Esophagus (tissue), 2 donors: ENCODE measurements at regions not wholly inside any gene's neighbourhood (a gene's known extent, or its start where the extent isn't known, plus 50 kb on each side); places are given as distances from the start of the nearest gene placed in this dataset.
"Not testable (repeated sequence)": the region's sequence is repeated elsewhere in the genome, so short reads cannot be mapped to it uniquely, and the experiment has no call there.

Experiments used
- H3K27ac ChIP-seq, 2 donors: one replicate each; pipeline ENCODE4 v1.5.1; 2013; ENCODE audit warnings: low read depth in 2 of 2, mild to moderate bottlenecking in 2 of 2, inconsistent platforms in 1 of 2, low read length in 1 of 2, moderate library complexity in 1 of 2
- H3K27me3 ChIP-seq, 2 donors: one replicate each; pipeline ENCODE4 v1.6.1; 2013; ENCODE audit warnings: low read length in 2 of 2, control low read depth in 1 of 2, mild to moderate bottlenecking in 1 of 2; ENCODE audit not compliant: insufficient read depth in 2 of 2, control insufficient read depth in 1 of 2
- H3K36me3 ChIP-seq, 2 donors: one replicate each; pipeline ENCODE4 v1.6.1; 2013; ENCODE audit warnings: low read length in 1 of 2; ENCODE audit not compliant: control insufficient read depth in 2 of 2, insufficient read depth in 2 of 2
- H3K4me1 ChIP-seq, 2 donors: one replicate each; pipeline ENCODE4 v1.6.1; 2013; ENCODE audit warnings: low read length in 1 of 2; ENCODE audit not compliant: control insufficient read depth in 2 of 2, insufficient read depth in 2 of 2
- H3K4me3 ChIP-seq, 2 donors: one replicate each; pipeline ENCODE4 v1.5.1; 2013; ENCODE audit warnings: low read length in 2 of 2, mild to moderate bottlenecking in 2 of 2, low read depth in 1 of 2, moderate library complexity in 1 of 2
- H3K9me3 ChIP-seq, 2 donors: one replicate each; pipeline ENCODE4 v1.6.1; 2013; ENCODE audit warnings: mild to moderate bottlenecking in 2 of 2, low read depth in 1 of 2, low read length in 1 of 2, moderate library complexity in 1 of 2; ENCODE audit not compliant: control insufficient read depth in 2 of 2, insufficient read depth in 1 of 2
- WGBS, 2 donors: extraction: QIAGEN DNeasy Blood & Tissue Kit; methylation state at CpG; one replicate each; pipeline ENCODE4 v1.1.7; 2013; 5-methylcytosine and 5-hydroxymethylcytosine counted together
- donor health status: healthy with polysubstance abuse.
- donor health status: Bipolar disorder and iron deficiency.

GRCh38 chr5:2862176-2862575 lies 110.7 kb upstream of the IRX2 start:
- H3K4me1 ChIP-seq = not testable (repeated sequence)

GRCh38 chr5:2861605-2862004 lies 110.1 kb upstream of the IRX2 start:
- Histone ChIP-seq H3K4me1 (no peaks in the 10 kb centered on the region), H3K27me3 (no peaks in the 10 kb centered on the region), H3K36me3 (no peaks in the 10 kb centered on the region), H3K4me3 (no peak overlapping the region), H3K27ac (no peak overlapping the region), H3K9me3 (peaks cover 7 to 15% of the 10 kb centered on the region in 2 donors)
- 59 to 61% methylated on average over 7 of the region's 7 CpGs for WGBS, 2 donors

More at GRCh38 chr5:2862176-2862575, 110.7 kb upstream of the IRX2 start:
- H3K9me3 ChIP-seq = peaks cover 7 to 15% of the 10 kb centered on the region in 2 donors
- not testable (repeated sequence) for H3K27ac ChIP-seq, H3K36me3 ChIP-seq, H3K4me3 ChIP-seq, H3K27me3 ChIP-seq
- 93 to 96% methylated on average over 3 of the region's 3 CpGs for WGBS, 2 donors

- Histone ChIP-seq H3K9me3 (peaks cover 2 to 8% of the 10 kb centered on the region in 2 donors), H3K4me3 (no peak overlapping the region), H3K4me1 (no peaks in the 10 kb centered on the region), H3K36me3 (no peaks in the 10 kb centered on the region), H3K27me3 (no peaks in the 10 kb centered on the region), H3K27ac (no peak overlapping the region)
- WGBS, 2 donors = 49 to 56% methylated on average over 10 of the region's 10 CpGs
These were observed 108.6 kb upstream of the IRX2 start for GRCh38 chr5:2860101-2860500.

GRCh38 chr5:2857837-2858236 lies 106.4 kb upstream of the IRX2 start:
- Histone ChIP-seq H3K27me3 (no peaks in the 10 kb centered on the region), H3K27ac (no peak overlapping the region), H3K9me3 (peaks cover 0 to 5% of the 10 kb centered on the region in 2 donors), H3K4me1 (no peaks in the 10 kb centered on the region), H3K4me3 (no peak overlapping the region), H3K36me3 (no peaks in the 10 kb centered on the region)
- 57 to 66% methylated on average over 2 of the region's 2 CpGs for WGBS, 2 donors

GRCh38 chr5:2856206-2856605 lies 104.7 kb upstream of the IRX2 start:
- H3K4me1 ChIP-seq = no peaks in the 10 kb centered on the region
- no peak overlapping the region for H3K4me3 ChIP-seq
- H3K9me3 ChIP-seq = peaks cover 0 to 3% of the 10 kb centered on the region in 2 donors
- no peaks in the 10 kb centered on the region for H3K36me3 ChIP-seq
- H3K27ac ChIP-seq = no peak overlapping the region
- no peaks in the 10 kb centered on the region for H3K27me3 ChIP-seq
- 87 to 90% methylated on average over 13 of the region's 13 CpGs for WGBS, 2 donors

- Histone ChIP-seq H3K36me3 (no peaks in the 10 kb centered on the region), H3K27ac (no peak overlapping the region), H3K27me3 (no peaks in the 10 kb centered on the region), H3K9me3 (no peaks in the 10 kb centered on the region), H3K4me1 (no peaks in the 10 kb centered on the region), H3K4me3 (no peak overlapping the region)
- 64 to 78% methylated on average over 1 of the region's 1 CpG for WGBS, 2 donors
These were observed 101.0 kb upstream of the IRX2 start for GRCh38 chr5:2852446-2852845.

GRCh38 chr5:2851895-2852294 lies 100.4 kb upstream of the IRX2 start:
- Histone ChIP-seq H3K27me3 (no peaks in the 10 kb centered on the region), H3K9me3 (no peaks in the 10 kb centered on the region), H3K27ac (no peak overlapping the region), H3K4me1 (no peaks in the 10 kb centered on the region), H3K4me3 (no peak overlapping the region), H3K36me3 (no peaks in the 10 kb centered on the region)
- WGBS, 2 donors = 80 to 83% methylated on average over 5 of the region's 5 CpGs

GRCh38 chr5:2849429-2849828 lies 98.0 kb upstream of the IRX2 start:
- no peaks in the 10 kb centered on the region for H3K36me3 ChIP-seq
- H3K9me3 ChIP-seq = no peaks in the 10 kb centered on the region

GRCh38 chr5:2848619-2849018 lies 97.1 kb upstream of the IRX2 start:
- H3K4me3 ChIP-seq = no peak overlapping the region
- no peaks in the 10 kb centered on the region for H3K27me3 ChIP-seq
- H3K36me3 ChIP-seq = no peaks in the 10 kb centered on the region
- no peak overlapping the region for H3K27ac ChIP-seq
- WGBS, 2 donors = 54 to 59% methylated on average over 11 of the region's 11 CpGs
- no peaks in the 10 kb centered on the region for H3K4me1 ChIP-seq
- H3K9me3 ChIP-seq = no peaks in the 10 kb centered on the region

More at GRCh38 chr5:2849429-2849828, 98.0 kb upstream of the IRX2 start:
- no peak overlapping the region for H3K4me3 ChIP-seq
- H3K27ac ChIP-seq = no peak overlapping the region
- no peaks in the 10 kb centered on the region for H3K4me1 ChIP-seq
- H3K27me3 ChIP-seq = no peaks in the 10 kb centered on the region
- whole genome bisulfite sequencing, 2 donors = 77 to 80% methylated on average over 6 of the region's 6 CpGs

GRCh38 chr5:2847608-2848007 lies 96.1 kb upstream of the IRX2 start:
- Histone ChIP-seq H3K4me3 (no peak overlapping the region), H3K36me3 (no peaks in the 10 kb centered on the region), H3K27ac (no peak overlapping the region), H3K4me1 (no peaks in the 10 kb centered on the region), H3K9me3 (no peaks in the 10 kb centered on the region), H3K27me3 (no peaks in the 10 kb centered on the region)
- 53 to 61% methylated on average over 11 of the region's 11 CpGs for WGBS, 2 donors
